KG1 (cell line): ENCODE measurements at regions not wholly inside any gene's neighbourhood (a gene's known extent, or its start where the extent isn't known, plus 50 kb on each side); places are given as distances from the start of the nearest gene placed in this dataset.

Experiments used
- DNase-seq: peaks from one replicate; lab custom pipeline; 2025; lab: John Stamatoyannopoulos, UW

DNA sequence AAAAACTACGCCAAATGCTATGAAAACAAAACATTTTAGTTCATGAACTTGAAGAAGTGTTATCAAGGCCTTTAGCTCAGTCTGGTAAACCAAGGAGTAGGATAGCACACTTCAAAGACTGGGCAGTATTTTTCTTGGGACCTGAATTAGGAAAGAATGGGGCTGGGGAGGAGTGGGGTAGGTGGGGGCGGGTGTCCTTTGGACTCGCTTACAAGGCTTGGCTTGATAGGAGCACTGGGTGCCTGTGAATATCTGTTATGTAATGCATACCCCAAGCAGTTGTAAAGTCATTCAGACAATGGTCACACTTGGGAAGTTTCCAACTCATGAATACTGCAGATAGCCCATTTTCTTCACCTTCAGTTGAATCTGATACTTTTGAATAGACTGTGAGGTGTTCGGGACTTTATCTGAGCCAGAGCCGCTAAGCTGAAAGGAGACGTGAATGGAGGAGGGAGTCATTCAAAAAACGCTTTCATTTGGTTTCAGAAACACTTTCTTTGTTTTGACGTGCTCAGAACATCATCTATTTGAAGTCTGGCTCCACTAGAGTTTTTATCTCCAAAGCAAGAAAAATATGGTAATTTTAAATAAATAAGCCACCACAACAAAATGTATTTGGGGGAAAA lies 70.1 kb upstream of the FAM204A start:
- DNase-seq = no peak

DNA sequence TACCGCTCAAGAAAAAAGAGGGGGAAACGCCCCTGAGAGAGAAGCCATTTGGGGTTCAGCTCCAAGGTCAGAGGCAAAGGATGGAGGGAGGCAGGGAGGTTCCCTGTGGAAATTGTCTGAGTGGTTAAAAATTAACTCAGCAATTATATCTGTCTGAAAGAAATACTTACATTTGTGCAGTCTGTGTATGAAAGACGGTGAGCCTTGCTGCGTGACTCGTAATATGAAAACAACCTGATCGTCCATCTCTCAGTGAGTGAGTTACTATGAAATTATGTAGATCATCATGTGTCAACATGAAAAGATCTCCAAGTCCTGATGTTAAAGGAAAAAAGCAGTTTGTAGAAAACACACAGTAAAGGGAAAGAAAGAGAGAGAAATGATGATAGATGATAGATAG lies 67.2 kb upstream of the FAM204A start:
- no peak for DNase-seq

DNA sequence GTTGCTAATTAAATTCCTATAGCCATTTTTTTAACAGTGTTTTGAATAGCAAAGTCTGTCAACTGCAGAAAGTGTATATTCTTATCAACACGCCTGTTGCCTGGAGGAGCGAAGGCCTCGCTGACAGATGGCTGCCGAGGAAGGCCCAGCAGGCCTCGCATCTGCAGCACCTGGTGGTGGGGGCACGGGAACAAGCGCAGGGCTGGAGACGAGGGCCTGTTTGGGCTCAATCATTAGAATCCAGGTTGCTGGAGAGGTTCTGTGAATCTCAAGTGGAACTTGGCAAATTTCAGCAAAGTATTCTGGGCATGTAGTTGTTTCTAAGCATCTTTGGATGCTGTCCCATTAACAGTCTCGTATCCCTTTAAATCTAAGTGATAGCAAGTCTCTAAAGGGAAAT lies 66.1 kb upstream of the FAM204A start:
- no peak for DNase-seq

DNA sequence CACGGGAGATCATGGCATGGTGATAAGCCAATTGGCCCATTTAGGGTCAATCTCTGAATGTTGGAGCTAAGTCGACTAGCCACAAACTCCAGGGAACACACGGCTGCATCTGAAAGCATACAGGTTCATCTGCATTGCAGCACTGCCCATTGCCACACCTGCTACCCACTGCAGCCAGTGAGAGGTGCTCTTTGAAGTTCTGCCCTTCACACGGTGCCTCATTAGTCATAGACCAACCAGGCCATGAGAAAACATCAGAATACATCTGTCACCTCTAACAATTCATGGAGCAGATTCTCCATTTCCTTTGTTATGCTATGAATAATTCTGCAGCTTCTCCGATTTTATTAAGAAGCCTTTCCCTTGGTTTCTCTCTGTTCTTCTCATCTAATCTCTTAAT lies 65.7 kb upstream of the FAM204A start:
- no peak for DNase-seq

DNA sequence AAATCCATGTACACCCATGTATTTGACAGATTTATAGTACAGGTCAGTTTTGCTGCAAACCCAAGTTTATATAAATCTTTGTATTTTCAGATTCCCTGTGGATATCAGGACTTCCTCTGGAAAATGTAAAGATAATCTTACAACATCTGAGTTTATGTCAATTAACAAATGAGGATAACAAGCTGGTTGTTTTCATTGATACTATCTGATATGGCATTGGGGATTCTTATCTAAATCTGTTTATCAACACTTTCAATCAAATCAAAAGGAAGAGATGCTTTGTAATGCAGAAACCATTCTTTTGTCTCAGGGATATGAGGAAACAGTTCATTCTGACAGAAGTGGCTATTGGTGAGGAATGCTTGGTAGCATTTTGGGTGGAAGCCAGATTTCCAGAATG lies 64.9 kb upstream of the FAM204A start:
- DNase-seq = no peak

DNA sequence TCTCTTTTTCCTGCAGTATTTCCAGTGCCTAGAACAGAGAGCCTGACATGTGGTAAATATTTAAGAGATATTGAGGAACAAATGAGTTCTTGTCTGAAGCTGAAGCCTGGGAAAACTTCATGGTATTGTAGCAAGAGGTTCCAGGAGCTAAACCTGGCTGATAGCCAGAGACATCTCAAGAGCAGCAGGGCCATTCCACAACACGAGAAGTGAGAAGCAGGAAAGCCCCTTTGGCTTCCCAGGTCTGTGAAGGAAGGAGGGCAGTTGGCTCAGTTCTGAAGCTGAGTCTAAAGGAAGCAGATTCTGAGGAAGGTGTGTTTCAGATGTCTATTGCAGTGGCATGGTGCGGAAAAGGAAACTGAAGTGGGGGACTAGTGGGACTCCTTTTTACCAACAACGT lies 63.8 kb upstream of the FAM204A start:
- no peak for DNase-seq

DNA sequence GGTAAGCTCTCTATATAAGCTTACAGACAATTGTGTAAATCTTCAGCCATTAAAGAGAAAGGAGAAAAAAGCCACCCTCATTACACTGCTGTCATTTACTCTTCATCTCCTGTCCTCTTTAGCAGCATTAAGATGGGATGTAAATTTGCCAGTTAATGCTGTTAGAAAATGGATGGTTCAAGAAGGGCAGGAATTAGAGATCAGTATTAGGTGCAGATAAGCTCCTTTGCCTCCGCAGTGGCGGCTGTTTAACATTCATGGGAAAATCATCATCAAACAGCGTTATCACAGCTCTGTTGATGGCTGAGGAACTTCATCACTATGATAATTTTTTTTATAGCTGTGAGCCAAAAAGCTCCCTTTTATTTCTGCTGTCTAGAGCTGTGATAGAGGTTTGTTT lies 61.8 kb upstream of the FAM204A start:
- DNase-seq = no peak

DNA sequence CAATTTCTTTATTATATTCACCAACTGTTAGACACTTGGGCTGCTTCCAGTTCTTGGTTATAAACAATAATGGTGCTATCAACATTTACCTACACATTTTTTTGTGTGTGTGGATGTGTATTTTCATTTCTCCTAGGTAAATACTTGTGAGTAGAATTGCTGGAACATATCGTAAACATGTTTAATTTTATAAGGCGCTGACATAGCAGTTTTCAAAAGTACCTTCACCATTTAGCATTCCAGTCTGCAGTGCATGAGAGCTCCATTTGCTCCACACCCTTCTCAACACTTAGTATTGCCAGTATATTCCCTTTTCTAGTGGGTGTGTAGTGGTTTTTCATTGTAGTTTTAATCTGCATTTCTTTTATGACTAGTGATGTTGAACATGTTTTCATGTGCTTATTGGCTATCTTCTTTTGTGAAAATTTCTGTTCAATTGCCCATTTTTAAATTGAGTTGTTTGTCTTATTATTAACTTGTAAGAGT lies 59.6 kb upstream of the FAM204A start:
- no peak for DNase-seq

DNA sequence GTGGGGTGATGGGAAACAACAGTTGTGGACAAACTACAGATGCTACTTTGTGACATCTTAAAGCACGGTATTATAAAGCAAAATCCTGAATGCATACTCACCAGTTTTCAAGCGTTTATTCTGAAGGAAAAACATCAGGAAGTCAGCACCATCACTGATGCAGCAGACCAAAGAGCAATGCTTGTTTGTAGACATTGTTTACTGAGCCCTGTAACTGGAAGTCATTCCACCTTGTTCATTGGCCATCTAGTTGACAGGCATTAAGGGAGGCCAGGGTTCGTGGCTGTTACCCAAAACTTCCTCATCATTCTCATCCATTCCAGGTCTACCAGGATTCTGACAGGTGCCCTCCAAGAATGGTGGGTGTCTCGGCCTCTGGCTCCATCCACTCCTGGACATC lies 55.3 kb upstream of the FAM204A start:
- DNase-seq = no peak

DNA sequence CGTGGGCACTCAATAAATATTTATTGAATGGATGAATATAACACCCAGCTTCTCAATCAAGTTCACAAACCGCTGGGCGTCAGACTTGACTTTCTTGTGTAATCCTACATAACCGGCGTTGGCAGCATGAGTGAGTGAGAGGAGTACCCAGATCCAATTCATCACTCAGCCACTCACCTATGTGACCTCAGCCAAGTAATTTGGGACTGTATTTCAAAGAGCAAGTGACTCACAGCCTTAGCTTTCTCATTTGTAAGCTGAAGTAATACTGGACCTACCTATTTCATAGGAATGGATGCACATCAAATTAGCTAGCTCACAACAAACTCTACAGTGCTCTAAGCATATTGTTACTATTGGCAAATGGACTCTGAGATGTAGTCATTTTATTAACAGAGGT lies 53.8 kb upstream of the FAM204A start:
- DNase-seq = no peak

DNA sequence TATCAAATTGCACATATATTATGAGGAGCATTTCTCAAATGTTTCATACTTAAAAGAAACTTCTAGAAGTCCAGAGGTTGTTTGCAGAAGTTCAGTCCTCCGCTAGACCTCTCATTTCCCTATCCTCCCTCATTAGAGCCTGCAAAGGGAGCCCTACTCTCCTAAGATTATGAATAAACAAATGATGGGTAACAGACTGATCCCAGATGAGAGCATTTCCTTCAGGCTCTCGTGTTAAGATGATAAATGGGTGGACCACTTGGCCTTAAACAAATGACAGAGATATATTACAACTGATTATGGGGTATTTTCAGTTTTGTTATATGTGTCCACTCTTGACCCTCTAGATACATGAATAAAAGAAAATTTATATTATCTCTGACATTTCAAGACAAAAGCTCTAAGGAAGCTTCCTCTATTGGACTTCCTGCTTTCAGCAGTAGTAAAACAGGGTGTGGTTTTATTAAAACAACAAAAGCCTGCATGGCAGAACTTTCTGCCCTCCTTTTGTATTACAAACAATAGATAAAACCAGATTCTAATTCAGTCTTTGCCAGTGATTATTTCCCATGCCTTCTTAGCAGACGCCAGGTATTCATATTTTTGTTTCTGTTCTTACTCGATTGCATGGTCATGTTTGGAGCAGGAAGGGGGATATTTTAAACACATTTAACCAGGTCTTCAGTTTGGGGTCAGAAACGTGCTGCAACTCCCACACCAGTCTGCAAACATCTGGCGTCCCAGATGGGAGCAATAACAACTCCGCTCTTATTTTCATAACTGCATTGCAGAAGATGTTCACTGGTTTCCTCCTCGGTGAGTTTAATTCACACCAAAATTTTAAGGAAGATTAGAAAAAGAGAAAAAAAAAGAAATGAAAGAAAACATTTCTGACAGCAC lies 52.4 kb upstream of the FAM204A start:
- no peak for DNase-seq

DNA sequence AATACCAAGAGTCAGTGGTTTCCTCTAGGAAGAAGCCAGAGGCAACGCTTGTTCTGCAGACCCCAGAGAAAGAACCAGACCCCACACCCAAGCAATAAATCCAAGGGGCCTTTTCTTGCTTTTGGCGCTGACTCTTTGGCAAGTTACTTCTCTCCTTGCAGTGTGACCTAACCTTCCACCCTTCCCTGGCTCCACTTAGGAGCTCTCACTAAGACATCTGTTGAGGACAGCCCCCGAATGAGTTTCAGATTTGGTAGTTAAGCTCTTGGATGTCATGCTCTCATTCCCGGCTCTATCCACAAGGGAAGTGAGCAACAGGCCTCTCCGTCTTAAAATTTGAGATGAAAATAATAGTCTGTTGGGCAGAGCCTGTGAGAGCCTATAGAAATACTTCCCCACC lies 50.6 kb upstream of the FAM204A start:
- DNase-seq = no peak
